ENCODE measurements at regions not wholly inside any gene's neighbourhood (a gene's known extent, or its start where the extent isn't known, plus 50 kb on each side); places are given as distances from the start of the nearest gene placed in this dataset.
A peak's percentile ranks its signal among the peaks of the same experiment; 100 is the strongest.
"Not testable (repeated sequence)": the region's sequence is repeated elsewhere in the genome, so short reads cannot be mapped to it uniquely, and the experiment has no call there.

DNA sequence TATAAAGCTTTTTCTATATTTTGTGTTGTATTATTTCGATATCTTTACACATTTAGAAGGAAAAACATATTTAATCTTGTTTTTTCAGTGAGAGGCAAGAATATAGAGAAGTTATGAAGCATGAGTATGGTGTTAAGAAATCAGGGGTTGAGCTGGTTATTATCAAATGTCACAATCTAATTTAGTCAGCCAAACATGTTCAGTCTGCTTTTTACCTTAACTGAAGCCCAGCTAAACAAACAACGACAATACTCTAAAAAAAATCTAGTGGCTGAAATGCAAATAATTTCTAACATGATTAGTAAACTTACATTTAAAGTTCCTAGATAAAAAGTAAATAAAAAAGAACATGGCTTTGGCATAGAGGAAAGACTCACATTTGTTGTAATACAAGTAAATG is 433.8 kb upstream of the NRSN1 start:
- no peak for DNase-seq

DNA sequence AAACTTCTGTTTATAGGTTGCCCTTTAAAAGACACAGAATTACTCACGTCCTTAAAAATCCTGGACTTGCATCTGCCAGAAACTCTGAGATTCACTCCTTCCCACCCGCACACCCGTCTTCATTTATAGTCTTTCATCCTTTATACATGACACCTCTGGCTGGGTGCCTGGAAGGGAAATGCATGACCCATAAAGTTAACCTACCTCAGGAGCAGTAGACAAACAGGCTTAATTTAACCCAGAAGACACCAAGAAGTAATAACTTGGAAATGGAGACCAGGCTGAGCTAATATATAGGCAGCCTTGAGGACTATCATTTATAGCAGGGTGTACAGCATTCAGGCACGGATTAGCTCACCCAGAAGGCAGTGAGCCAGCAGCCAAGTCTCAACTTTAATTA is 429.0 kb upstream of the NRSN1 start:
- DNase-seq, result no peak

DNA sequence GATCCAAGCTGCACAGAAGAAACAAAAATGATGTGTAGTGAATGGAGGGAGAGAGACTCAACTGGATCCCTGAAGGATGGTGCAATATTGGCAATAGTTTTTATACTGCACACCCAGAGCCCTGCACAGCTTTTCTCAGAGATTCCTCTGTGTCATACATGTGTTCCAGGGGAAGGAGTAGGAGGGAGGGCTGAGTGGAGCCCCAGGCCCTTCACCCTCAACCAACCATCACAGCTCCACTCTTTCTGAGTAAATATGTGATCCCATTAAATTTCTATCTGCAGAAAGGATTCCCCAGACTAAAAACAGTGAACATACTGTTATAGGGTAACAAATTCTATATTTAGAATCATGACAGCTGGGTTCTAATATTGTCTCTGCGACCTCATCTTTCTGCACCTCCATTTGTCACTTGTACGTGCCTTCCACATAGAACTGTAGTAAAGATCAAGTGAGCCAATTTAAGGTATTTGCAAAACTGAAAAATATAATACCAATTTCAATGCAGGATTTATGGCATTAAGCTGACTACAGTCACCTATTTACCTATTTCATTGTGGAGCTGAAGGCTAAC is 421.4 kb upstream of the NRSN1 start:
- no peak for DNase-seq

DNA sequence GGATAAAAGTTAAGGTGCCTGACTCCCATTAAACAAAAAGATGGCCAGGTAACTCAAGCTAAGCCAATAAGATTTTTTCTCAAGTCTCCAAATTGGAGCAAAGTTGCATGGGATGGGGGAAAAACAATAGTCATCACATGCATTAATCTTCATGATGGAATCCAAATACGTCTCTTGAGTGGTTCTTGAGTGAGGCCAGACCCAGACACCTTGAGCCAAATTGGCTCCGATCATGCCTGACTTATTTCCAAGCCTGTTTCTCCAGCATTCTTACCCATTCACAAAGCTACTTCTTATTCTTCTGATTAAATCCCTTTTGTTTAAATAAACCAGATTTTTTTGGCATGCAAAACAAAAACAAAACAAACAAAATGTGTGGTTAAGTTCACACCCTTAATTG is 420.3 kb upstream of the NRSN1 start:
- no peak for DNase-seq

DNA sequence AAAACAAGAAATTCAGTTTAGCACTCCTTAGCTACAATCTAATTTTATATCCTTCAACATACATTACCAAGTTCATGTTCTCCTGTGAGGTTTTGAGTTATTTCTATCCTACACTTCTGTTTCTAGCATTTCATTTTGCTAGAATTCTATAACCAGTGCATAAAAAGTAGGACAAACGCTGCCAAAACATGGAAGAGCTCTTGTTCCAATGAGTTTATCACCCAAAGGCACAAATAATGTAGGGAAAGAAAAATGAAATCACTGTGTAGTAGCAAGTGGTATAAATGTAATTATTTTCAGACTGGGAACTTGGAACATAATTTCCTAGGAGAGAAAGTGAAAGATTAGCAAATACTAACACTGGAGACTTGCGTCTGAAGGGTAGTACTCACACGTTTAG is 413.3 kb upstream of the NRSN1 start:
- no peak for DNase-seq

DNA sequence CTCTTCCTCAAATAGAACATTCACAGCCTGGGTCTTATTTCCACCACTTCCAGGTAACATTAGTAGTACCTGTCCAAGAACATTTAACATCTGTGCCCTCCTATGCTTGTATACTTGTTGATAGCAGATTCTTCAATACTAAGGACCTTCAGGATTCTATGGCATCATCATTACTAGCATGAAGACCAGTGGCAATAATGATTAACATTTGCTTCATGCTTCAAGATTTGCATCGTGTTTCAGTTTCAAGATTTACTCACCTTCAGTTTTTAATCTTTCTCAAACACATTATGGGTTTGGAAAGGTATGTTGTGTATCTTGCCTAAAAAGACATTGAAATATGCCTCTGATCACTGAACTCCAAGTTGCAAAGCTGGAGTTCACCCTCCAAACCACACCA is 412.8 kb upstream of the NRSN1 start:
- DNase-seq, result no peak

DNA sequence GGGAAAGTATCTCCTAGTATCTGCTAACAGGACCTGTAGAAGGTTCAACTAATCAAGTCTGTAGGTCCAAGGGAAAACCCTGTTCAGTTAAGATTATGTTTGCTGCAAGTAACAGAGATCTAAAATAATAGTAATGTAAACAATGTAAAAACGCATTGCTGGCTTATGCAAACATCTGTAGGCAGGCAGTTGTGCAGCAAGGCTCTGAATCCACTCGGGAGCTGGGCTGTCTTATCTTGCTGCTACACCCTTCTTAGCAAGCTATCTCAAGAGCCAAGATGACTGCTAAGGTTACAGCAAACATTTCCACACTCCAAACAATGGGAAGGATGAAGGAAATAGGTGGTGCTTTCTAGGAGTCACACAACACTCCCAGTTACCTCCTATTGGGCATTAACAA is 397.3 kb upstream of the NRSN1 start:
- no peak for DNase-seq

DNA sequence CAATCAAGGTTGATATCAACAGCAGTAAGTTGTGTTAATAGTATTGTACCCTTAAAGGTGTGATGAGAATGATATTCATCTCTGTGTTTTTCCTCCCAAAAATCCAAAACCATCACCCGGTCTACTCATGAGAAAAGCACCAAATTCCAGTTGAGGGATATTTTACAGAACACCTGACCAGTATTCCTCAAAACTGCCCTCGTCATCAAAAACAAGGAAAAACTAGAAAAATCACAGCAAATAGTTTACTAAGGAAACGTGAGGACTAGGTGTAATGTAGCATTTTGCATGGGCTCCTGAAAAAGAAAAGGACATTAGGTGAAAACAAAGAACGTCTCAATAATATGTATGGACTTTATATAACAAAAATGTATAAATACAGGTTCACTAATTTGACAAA is 394.4 kb upstream of the NRSN1 start:
- DNase-seq, result no peak

DNA sequence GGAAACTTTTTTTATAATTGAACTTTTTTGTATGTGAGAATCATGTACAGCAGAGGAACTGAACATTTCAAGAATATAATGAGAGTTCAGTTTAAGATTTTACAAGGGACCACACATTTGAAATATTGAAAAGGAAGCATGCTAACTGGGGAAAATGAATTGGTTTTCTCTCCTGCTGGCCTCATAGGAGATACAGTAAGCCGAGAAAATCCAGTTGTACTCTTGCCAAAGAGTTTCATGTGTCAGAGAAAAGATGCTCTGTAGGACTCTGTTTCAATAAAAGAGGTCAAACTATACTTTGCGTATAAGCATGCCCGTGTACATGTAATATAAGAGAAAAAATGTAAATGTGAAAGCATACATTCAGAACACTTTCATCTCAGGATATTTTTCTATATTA is 393.5 kb upstream of the NRSN1 start:
- no peak for DNase-seq

DNA sequence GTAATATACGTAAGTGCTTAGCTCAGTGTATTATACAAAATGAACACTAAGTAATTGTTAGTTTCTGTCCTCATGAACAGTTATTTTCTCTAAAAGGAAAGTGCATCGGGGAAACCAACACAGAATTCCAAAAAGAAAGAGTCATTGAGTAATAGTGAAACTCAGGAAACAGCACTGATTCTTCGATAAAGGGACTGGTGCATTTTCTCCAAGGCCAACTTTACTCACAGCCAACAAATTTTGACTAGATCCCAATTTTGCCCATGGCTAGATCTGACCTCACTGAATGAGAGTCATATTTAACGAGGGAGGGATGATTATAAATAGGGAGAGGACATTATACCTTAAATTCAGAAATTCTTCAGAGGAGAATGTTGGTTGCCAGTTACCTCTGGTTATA is 390.9 kb upstream of the NRSN1 start:
- DNase-seq, result no peak

DNA sequence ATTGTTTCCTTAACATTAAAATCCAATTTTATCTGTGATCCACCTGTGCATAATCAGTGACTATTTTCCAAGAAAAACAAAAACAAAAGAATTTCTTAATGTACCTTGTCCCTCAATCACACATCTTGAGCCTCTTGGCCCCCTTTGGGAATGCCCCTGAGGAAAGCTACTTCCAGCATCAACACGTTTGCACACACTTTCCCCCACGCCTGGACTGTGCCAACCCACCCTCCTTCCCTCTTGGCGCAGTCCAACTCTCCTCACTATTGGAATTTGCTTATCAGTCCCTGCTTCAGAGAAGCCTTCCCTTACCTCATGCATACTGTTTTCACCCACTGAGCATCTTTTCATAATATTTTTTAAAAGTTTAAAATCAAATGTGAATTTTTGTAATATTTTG is 389.4 kb upstream of the NRSN1 start:
- no peak for DNase-seq

DNA sequence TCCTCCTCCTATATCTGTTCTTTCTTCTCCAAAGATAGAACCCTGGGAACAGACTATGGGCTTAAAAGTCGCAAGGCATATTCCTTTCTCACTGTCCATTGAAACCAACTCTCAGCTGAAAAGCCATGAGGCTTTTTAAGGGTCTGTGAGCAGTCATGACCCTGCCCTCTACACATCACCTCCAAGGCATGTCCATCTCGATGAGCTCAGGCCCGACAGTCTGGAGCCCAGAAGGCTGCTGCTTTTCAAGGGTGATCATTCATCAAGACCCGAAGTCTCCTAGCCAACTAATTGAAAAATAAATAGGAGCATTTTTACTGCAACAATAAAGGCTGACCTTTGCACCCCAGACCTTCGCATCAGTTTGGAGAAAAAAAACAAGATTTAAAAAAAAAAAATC is 378.8 kb upstream of the NRSN1 start:
- DNase-seq, result no peak

DNA sequence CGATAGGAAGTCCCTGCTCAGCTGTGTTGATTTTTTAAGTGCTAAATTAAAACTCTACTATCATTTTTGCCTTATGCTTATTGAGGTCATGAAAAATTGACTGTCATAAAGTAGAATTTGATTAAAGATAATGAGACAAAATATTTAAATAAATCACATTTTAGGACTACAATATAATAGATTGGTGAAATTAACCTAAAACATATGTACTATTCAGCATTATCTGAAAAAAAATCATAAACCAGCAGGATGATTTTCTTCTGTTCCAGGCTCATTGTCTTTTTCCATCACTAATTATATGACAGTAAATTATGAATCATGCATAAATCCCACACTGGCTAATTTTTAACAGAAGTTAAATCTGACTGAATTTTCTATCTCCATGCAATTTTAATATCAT is 373.6 kb upstream of the NRSN1 start:
- no peak for DNase-seq

DNA sequence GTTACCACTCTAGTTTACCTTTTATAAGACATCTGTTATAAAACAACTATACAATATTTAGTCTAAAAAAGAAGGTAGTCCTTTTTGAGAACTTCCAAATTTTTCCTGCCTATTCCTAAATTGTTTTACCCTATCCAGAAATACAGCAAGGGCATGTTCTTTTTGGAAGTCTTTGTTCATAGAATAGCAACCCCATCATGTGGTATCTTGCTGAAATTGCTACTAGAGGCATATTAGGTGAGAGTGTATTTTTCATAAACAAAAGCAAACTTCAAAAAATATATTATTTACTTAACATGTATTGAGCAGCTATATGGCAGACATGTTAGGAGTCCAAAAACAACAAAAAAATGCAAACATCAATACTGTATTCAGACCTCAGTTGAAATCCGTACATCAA is 371.8 kb upstream of the NRSN1 start:
- DNase-seq, result no peak

DNA sequence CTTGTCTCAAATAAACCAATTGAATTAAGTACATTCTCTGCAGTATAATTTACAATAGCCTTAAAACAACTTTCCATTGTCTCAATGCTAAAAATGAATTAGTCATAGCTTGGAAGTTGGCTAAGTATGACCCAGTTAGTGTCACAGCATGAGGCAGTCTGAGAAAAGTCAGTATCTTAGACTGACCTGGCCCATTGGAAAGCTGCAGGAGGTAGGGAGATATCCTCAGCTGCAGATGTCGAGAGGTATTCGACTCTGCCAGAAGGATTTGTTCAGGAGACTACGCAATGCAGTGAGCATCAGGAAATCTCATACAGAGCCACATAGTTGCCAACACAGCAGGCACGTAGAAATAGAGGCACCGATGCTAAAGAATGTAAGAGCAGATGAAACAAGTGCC is 350.9 kb upstream of the NRSN1 start:
- no peak for DNase-seq

DNA sequence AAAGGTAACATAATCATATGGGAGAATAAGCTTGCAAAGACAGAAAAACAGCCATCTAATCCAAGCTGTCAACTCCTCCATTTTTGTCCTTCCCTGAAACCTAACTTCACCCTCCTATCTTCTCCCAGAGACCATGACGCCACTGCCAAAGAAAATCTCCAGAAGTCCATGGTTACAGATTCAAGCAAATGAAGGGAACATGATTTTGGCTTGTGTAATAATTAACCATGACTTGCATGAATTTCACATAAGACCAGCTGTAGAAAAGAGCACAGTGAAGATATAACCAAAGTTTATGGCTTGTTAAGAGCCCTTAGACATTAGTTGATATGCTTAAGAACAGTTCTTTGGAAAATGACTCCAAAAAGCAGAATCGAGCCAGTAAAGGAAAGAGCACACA is 342.1 kb upstream of the NRSN1 start:
- DNase-seq, result no peak

DNA sequence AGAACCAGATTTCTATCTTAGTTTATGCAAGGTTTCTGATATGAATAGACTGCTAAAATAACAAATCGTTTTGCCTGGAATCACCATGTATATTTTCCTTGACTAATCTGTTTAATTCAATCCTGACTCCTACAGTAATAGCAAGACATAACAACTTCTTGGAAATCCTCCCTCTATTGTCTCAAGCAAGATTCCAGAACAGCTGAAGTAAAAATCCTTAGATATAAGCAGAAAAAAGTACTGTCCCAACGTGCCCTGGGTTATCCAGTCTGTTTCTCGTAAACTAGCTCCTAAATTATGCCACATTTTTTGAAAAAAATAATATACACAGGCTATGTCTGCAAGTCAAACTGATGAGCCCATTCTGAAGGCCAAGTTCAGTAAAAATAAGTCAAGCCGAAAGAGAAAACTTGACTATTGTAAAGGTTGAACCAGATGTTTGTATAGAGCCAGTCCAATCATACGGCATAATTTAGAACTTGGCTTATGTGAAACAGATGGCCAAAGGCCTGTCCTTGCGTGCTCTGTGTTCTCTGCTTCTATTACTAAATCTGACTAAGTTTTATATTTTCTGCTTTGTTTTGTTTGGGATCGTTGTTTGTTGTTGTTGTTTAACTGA is 341.6 kb upstream of the NRSN1 start:
- DNase-seq, result no peak

DNA sequence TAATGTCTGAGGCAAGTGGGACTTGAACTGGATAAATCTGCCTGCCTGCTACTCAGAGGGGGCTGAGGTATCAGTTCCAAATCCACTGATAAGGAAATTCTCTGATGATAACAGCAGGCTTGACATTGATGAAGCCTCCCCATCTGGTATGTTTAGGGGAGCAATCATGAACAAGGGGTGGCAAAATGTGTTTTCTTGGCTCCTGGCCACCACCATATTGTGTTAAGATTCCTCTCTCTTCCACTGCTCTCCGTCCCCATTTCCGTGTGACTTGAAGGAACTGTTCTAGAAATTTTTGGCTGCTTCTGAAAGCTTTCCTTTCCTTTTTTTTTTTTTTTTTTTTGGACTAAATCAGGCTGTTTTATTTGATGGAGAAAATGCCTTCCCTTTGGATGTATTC is 335.3 kb upstream of the NRSN1 start:
- no peak for DNase-seq

DNA sequence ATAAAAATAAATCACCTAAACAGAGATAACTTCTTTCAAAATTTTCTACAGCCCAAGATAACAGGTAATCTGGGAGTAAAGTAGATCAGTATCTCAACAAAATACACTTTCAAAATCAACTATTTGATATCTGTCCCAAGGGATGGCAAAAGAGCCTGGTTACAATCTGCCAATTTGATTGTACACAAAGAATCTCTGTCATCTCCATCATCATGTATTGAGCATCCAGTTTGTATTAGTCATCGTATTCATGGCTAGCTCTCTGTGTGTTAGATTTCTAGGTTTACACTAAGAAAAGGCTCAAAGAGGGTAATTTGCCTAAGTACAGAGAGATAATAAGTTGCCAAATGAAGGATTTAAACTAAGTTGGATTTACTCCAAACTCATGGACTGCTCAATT is 329.0 kb upstream of the NRSN1 start:
- DNase-seq, result no peak

DNA sequence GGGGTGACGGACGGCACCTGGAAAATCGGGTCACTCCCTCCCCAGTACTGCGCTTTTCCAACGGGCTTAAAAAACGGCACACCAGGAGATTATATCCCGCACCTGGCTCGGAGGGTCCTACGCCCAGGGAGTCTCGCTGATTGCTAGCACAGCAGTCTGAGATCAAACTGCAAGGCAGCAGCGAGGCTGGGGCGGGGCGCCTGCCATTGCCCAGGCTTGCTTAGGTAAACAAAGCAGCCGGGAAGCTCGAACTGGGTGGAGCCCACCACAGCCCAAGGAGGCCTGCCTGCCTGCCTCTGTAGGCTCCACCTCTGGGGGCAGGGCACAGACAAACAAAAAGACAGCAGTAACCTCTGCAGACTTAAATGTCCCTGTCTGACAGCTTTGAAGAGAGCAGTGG is 321.7 kb upstream of the NRSN1 start:
- DNase-seq, result not testable (repeated sequence)

DNA sequence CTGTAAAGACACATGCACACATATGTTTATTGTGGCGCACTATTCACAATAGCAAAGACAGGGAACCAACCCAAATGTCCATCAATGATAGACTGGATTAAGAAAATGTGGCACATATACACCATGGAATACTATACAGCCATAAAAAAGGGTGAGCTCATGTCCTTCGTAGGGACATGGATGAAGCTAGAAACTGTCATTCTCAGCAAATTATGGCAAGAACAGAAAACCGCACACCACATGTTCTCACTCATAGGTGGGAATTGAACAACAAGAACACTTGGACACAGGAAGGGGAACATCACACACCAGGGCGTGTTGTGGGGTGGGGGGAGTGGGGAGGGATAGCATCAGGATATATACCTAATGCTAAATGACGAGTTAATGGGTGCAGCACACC is 304.9 kb upstream of the NRSN1 start:
- not testable (repeated sequence) for DNase-seq

DNA sequence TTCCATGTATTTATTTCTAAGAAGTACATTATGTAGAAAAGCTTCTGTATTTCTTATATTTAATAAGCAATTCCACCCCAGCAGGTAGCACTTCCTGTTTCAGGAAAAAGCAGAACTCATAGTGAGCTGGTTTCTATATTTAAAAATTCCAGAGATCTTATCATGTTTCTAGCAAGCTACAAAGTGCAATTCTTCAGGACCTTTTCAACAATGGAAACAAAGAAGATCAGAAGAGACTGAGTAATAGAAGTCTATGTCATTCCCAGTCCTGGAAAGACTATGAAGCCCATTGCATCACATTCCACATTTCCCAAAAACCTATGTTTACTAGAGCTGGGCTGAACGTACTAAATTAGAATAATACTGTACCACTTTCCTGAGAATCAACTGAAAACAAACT is 302.6 kb upstream of the NRSN1 start:
- no peak for DNase-seq

DNA sequence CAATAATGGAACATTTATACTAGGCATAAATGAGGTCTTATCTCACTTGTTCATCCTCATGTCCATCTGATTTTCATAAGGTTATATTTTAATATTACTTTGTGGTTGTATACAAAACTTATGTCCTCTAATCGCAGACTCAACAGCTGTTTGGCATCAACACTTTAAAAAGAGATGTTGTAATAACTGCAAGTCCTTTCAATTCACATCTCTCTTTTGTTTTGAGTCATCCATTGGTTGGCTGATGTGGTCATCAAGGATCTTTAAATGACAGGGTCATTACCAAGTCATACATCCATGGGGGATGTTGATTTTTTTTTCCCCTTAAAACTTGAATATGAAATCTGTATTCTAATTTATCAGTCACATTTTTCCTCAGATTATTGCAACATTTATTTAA is 299.4 kb upstream of the NRSN1 start:
- DNase-seq, result peak in 1 of 5 donors; percentile 2

DNA sequence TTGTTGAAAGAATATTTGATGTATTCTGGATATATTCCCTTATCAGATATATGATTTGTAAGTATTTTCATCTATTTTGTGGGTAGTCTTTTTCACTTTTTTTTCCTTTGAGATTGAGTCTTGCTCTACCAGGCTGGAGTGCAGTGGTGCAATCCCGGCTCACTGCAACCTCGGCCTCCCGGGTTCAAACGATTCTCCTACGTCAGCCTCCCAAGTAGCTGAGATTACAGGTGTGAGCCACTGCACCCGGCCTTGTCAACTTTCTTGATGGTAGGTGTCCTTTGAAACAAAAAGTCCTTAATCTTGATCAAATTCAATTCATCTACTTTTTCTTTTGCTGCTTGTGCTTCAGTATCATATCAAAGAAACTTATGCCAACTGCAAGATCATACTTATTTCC is 297.2 kb upstream of the NRSN1 start:
- no peak for DNase-seq

DNA sequence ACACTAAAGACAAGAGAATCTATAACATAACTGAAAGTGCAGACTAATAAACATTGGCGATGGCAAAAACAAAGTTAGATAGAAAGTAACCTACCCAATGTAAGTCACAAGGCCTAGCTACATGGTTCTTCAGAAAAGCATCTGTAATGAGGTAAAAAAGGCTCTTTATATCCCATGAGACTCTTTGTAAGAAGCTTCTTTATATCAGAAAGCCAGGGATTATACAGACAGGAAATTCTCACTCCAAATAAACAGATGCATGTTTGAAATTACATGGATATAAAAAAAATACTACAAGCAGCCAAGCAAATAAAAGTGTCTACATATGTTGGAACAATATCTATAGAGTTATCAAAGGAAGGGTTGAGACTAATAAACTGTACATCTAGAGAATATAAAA is 284.9 kb upstream of the NRSN1 start:
- no peak for DNase-seq

DNA sequence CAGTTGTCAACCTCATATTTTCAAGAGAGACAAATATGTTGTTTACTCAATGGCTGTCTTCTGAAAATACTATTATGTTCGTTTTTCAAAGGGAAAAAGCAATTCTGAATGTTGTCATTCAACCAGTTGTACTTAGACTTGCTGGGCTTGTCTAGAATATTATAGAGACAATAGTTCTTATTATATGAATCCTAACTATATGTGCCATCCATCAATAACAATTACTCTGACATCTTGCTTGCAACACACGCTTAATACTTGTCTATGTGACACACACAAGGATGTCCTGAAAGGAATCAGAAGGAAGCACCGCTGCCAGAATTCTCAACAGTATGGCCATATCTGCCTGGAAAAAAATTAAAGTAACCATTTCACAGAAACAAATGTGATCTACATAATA is 283.3 kb upstream of the NRSN1 start:
- DNase-seq, result no peak

Measured in T-helper 1 cell (primary cell).